ENCODE measurements at regions not wholly inside any gene's neighbourhood (a gene's known extent, or its start where the extent isn't known, plus 50 kb on each side); places are given as distances from the start of the nearest gene placed in this dataset.
A peak's percentile ranks its signal among the peaks of the same experiment; 100 is the strongest.

DNA sequence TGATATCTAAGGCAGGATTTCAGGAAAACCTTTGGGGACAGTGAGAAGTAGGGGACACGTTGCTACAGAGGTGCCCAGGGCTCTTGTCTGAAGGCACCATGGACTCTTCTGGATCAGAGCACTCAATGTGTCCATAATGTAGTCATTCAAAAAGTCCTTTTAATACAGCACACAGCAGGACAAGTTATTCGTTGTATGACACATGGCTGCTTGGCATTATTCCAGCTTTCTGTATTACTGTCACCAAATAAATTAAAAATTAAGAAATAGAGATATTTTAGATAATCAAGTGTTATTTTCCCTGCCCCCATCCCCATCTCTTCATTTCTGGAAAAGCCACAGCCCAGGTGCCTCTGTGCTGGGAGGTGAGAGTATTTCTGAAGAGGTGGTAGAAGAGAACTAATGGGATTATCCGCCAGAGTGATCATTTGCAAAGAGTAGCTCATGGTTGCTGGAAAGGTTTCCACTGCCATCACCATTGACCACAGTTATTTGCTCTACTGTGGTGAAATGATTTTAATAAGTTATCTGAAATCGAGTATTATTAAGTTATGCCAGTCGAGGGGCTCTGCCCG lies 83.0 kb downstream of the CXCL12 start:
- no peak for DNase-seq

DNA sequence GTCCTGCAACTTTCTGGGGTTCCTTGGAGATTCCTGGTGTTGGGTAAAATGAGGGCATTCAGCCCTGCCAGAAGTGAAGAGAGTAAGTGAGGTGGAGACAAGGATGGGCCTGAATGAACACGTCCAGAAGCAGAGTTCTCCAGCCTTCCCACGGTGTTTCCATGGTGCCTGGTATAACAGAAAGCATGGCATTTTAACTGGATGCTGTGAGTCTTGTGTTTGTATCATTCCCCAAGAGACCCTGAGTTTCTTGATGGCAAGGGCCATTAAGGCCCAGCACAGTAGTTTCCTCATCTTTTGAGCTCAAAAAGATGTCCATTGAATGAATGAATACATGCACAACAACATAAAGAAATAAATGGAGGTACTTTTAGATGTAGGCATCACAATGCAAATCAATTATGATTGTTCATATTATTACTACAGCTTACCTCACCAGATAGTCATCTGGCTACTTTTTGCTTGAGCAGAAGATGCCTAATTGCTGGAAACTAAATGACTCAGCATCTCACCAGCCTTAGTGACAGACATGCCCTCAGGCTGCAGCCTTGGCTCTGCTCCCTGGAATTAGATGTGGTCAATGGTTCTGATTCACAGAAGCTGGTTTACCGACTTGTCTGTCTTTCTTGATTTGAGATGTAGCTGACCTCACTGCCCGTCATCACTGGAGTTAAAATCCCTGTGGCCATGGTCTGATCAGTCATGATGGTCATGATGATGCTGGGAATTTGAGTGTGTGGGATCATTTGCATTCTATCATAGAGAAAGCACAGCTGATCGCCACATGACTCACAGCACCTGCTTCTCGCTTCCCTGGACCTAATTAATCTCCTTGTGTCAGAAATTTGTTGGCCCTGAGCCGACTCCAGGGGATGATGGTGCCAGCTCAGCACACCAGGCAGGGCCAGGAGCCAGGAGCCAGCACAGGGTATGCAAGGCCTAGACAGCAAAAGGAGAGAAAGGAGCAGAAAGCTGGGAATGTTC lies 83.9 kb downstream of the CXCL12 start:
- no peak for DNase-seq

DNA sequence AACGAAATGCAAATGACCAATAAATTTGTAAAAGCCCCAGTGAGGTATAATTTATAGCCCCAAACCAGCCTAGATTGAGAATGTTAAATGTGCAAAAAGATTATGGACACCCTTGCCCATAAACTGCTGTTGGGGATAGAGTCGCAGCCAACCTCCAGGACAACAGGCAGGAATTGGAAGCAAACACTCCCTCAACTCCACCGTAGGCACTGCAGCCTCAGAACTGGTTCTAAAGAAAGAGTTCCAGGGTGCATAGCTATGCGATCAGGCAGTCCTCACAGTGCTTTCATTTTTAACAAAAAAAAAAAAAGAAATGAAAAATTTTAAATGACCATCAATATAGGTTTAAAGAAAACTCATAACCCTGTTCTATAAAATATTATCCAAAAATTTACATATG lies 86.2 kb downstream of the CXCL12 start:
- no peak for DNase-seq

- DNase-seq: no peak
Observed at GRCh38 chr10:44297963-44298362, 86.9 kb downstream of the CXCL12 start.

GRCh38 chr10:44295644-44296241 lies 89.2 kb downstream of the CXCL12 start:
- no peak for DNase-seq

GRCh38 chr10:44294726-44295412 lies 90.0 kb downstream of the CXCL12 start:
- no peak for DNase-seq

GRCh38 chr10:44293842-44294241 lies 91.1 kb downstream of the CXCL12 start:
- no peak for DNase-seq

- DNase-seq: no peak
Observed at GRCh38 chr10:44293306-44293778, 91.6 kb downstream of the CXCL12 start.

- DNase-seq: no peak
Observed at GRCh38 chr10:44292390-44293002, 92.4 kb downstream of the CXCL12 start.

- DNase-seq: no peak
Observed at GRCh38 chr10:44291091-44291490, 93.8 kb downstream of the CXCL12 start.

- DNase-seq: no peak
Observed at GRCh38 chr10:44289125-44289524, 95.8 kb downstream of the CXCL12 start.

- no peak for DNase-seq
Observed at GRCh38 chr10:44287408-44287807, 97.5 kb downstream of the CXCL12 start.

DNA sequence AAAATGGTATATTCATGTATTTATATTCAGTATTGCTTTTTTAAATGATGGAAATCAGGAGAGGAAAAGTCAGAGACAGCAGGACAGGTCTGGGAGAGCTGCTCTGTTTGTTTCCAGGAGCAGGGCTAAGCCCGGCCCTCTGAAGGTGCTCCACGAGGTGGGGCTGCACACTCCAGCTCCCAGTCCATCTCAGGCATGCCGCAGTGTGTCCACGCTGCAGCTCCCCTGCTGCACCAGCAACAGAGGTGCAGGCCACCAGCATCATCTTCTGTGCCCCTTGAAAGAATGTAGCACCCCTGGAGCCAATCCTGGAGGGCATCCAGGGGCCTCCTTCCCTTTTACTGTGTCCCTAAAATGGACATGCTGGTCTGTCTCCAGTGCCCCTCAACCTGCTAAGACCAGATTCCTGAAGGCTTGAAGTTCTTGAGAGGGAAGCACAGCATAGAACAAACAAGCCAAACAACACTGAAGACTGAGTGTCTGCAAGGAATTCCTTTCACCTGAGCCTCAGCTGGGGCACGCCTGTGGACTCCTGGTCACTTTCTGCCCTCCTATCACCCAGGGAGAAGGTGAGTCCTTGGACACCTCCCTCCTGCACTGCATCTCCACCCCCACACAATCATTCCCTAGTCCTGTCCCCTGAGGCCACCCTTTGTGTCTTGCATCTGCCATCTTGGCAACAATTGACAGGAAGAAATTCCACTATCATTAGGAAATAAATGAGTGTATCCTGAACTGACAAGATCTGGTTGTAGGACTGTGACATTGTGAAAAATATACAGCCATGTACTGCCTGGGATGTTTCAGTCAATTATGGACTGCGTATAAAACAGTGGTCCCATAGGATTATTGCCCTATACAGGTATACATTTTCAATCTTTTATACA lies 100.5 kb downstream of the CXCL12 start:
- no peak for DNase-seq

GRCh38 chr10:44282626-44283300 lies 102.1 kb downstream of the CXCL12 start:
- DNase-seq: no peak

DNA sequence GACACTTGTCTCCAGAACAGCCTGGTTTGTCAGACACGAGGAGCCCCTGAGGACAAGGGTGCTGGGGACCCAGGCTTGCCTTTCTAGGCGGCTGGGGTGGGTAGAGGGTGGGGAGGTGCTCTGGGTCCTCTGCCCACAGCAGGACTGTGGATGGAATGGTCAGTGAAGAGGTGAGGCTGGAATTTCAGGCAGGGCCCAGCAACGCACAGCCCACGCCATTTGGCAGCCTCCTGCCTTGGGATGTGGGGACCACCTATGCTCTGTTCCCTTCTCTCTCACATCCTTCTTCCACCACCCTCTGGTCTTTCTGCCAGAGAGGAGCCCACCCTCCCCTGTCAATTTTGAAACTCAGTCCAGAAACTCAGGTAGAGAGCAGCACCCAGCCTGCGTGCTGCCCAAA lies 103.2 kb downstream of the CXCL12 start:
- no peak for DNase-seq

- peak; percentile 63 for DNase-seq
Observed at GRCh38 chr10:44281089-44281613, 103.7 kb downstream of the CXCL12 start.

DNA sequence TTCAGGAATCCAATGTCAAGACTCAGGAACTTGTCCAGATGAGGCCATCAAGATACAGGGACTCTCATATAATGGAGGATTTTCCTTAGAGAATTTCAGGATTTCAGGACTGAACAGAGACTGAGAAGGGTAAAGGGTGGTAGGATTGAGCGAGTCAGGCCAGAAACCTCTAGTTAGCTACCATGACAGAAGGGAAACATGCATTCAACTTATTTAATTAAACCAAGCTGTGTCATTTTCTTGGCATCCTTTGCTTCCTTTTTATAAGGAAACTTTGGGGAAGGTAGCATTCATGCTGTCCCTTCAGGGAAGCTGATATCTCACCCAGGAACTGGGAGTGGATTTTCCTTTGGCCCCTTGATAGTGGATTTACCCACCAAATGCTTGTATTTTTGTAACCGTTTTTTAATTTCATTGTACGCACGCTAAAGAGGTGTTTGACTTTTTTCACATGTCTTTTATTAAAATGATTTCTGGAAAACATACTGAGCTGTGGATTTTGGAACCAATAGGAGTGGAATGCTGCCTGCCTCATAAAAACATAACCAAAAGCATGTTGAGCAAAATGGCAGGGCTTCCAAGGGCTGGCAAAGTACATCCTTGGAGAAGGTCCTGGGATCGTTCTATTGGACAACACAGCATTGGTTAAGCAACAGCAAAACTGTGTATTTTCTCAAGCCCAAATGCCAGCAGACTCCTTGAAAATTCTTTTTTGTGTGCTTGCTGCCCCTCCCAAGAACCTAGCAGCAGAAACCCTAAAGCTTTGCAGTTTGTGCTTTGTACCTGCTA lies 104.5 kb downstream of the CXCL12 start:
- DNase-seq: peak; percentile 56

- no peak for DNase-seq
Observed at GRCh38 chr10:44279426-44280126, 105.3 kb downstream of the CXCL12 start.

Data from muscle of arm (tissue), 1 donor.